GM13976 (cell line): ENCODE measurements at regions not wholly inside any gene's neighbourhood (a gene's known extent, or its start where the extent isn't known, plus 50 kb on each side); places are given as distances from the start of the nearest gene placed in this dataset.

Experiments used
- DNase-seq: peaks from one replicate; pipeline ENCODE4 v3.0.0; 2012; ENCODE audit warnings: low spot score
- CTCF ChIP-seq: IDR thresholded peaks from 2 replicates; pipeline ENCODE4 v1.5.1; 2012; ENCODE audit warnings: borderline replicate concordance, mild to moderate bottlenecking; ENCODE audit not compliant: insufficient read depth; ENCODE audit errors: extremely low read depth, missing control alignments, control extremely low read depth
- in situ Hi-C: fragments of 300-500 bp; cut with MboI; formaldehyde crosslinking; loops from one replicate; pipeline ENCODE4 v1.12.0; 2022; ENCODE audit warnings: low sequenced_read_pairs, mixed read lengths, inconsistent platforms; ENCODE audit not compliant: unreplicated experiment

GRCh38 chr16:66136841-66137240, 229.7 kb upstream of the CDH5 start:
- no peak for TF ChIP-seq CTCF
- in situ Hi-C loops: no loop called here
- no peak for DNase-seq

GRCh38 chr16:66135838-66136237, 230.7 kb upstream of the CDH5 start:
- TF ChIP-seq CTCF: no peak

GRCh38 chr16:66135421-66135831, 231.1 kb upstream of the CDH5 start:
- in situ Hi-C loops: no loop called here
- no peak for TF ChIP-seq CTCF
- DNase-seq: no peak

More at GRCh38 chr16:66135838-66136237, 230.7 kb upstream of the CDH5 start:
- in situ Hi-C loops: no loop called here
- no peak for DNase-seq

GRCh38 chr16:66134875-66135274, 231.6 kb upstream of the CDH5 start:
- no peak for DNase-seq
- in situ Hi-C loops: no loop called here
- TF ChIP-seq CTCF: no peak

- no peak for DNase-seq
- TF ChIP-seq CTCF: no peak
- in situ Hi-C loops: no loop called here
These were observed 232.7 kb upstream of the CDH5 start for GRCh38 chr16:66133643-66134338.

DNA sequence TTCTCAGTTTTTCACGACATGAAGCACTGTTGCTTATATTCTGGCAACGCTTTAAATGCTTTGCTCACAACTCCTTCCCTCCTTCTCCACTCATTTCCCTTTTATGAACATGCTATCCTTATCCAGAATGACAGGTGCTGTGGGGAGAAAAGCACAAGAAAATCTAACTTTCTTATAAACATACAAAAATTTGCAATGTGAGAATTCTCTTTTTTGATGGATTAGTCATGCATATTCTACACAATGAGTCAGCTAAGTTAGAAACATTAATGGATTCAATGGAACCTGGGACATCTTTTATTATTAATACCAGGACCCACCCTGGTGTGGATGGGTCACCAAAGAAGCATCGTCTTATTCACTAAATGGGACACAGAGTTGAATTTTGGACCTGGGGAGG, 234.6 kb upstream of the CDH5 start:
- no peak for DNase-seq
- in situ Hi-C loops: no loop called here
- no peak for TF ChIP-seq CTCF
